Loucy (cell line): ENCODE measurements at regions not wholly inside any gene's neighbourhood (a gene's known extent, or its start where the extent isn't known, plus 50 kb on each side); places are given as distances from the start of the nearest gene placed in this dataset.

Experiments
- EZH2phosphoT487 ChIP-seq: fragments of 200-600 bp; IDR thresholded peaks from 2 replicates; pipeline ENCODE4 v1.6.1; 2018; ENCODE audit warnings: antibody characterized with exemption, mild to moderate bottlenecking, moderate library complexity, borderline replicate concordance
- TF ChIP-seq, protein P1 (sequence below): fragments of 200-600 bp; sonication (generic); conservative IDR thresholded peaks from 2 replicates; pipeline ENCODE4 v1.5.1; 2014; ENCODE audit warnings: mild to moderate bottlenecking, antibody characterized with exemption, low read length

DNA sequence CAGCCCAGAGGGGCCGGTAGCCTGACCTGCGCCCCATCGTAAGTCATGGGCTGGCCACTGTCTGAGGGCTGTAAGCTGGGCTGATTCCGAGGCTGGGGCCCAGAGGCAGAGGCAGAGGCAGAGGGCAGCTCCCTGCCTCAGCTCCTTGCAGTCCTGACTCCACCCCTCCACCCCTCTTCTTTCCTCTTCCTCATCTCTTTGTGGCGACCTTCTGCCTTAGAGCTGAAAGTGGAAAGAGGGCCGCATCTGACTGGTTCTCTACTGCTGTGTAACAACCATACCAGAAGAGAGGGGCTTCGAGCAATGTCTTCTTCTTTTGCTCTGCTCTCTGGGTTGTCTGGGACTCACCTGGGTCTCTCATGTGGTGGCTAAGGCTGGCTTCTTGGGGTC, 179.1 kb downstream of the RPS24 start:
- TF ChIP-seq, protein P1, sequence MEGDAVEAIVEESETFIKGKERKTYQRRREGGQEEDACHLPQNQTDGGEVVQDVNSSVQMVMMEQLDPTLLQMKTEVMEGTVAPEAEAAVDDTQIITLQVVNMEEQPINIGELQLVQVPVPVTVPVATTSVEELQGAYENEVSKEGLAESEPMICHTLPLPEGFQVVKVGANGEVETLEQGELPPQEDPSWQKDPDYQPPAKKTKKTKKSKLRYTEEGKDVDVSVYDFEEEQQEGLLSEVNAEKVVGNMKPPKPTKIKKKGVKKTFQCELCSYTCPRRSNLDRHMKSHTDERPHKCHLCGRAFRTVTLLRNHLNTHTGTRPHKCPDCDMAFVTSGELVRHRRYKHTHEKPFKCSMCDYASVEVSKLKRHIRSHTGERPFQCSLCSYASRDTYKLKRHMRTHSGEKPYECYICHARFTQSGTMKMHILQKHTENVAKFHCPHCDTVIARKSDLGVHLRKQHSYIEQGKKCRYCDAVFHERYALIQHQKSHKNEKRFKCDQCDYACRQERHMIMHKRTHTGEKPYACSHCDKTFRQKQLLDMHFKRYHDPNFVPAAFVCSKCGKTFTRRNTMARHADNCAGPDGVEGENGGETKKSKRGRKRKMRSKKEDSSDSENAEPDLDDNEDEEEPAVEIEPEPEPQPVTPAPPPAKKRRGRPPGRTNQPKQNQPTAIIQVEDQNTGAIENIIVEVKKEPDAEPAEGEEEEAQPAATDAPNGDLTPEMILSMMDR = no peak
- no peak for TF ChIP-seq EZH2phosphoT487
